ENCODE measurements at regions not wholly inside any gene's neighbourhood (a gene's known extent, or its start where the extent isn't known, plus 50 kb on each side); places are given as distances from the start of the nearest gene placed in this dataset.
A peak's percentile ranks its signal among the peaks of the same experiment; 100 is the strongest.

GRCh38 chr12:22879203-22879602 is 254.2 kb downstream of the ETNK1 start:
- Mint-ChIP-seq H3K4me3 (no peak overlapping the region), H3K27ac (no peak overlapping the region), H3K36me3 (no peaks in the 10 kb centered on the region), H3K27me3 (peaks cover 0 to 6% (median 0%) of the 10 kb centered on the region in 5 donors), H3K9me3 (peaks cover 0 to 10% (median 0%) of the 10 kb centered on the region in 9 donors), H3K4me1 (no peaks in the 10 kb centered on the region)
- DNase-seq (no peak), ATAC-seq (no peak)
- POLR2A ChIA-PET: no interaction called here

GRCh38 chr12:22880331-22880730 is 255.4 kb downstream of the ETNK1 start:
- DNase-seq (no peak), ATAC-seq (no peak)
- no peak overlapping the region for H3K4me3 Mint-ChIP-seq
- H3K27me3 Mint-ChIP-seq: peaks cover 0 to 6% (median 0%) of the 10 kb centered on the region in 5 donors
- no peaks in the 10 kb centered on the region for H3K4me1 Mint-ChIP-seq
- POLR2A ChIA-PET: no interaction called here
- no peak overlapping the region for H3K27ac Mint-ChIP-seq
- peaks cover 0 to 10% (median 0%) of the 10 kb centered on the region in 9 donors for H3K9me3 Mint-ChIP-seq
- H3K36me3 Mint-ChIP-seq: no peaks in the 10 kb centered on the region

- Mint-ChIP-seq H3K4me3 (no peak overlapping the region), H3K9me3 (peaks cover 0 to 6% (median 0%) of the 10 kb centered on the region in 9 donors), H3K4me1 (no peaks in the 10 kb centered on the region), H3K36me3 (no peaks in the 10 kb centered on the region), H3K27ac (peak overlapping the region in 1 of 10 donors; percentile 3), H3K27me3 (peaks cover 0 to 6% (median 0%) of the 10 kb centered on the region in 5 donors)
- POLR2A ChIA-PET: no interaction called here
- DNase-seq: no peak
- no peak for ATAC-seq
Observed at GRCh38 chr12:22880807-22881206, 255.8 kb downstream of the ETNK1 start.

- ATAC-seq: no peak
- Mint-ChIP-seq H3K27me3 (peaks cover 0 to 3% (median 0%) of the 10 kb centered on the region in 5 donors), H3K4me3 (no peak overlapping the region), H3K4me1 (no peaks in the 10 kb centered on the region), H3K27ac (no peak overlapping the region), H3K9me3 (peaks cover 0 to 3% (median 0%) of the 10 kb centered on the region in 9 donors), H3K36me3 (no peaks in the 10 kb centered on the region)
- POLR2A ChIA-PET: no interaction called here
- no peak for DNase-seq
Observed at GRCh38 chr12:22881878-22882385, 257.0 kb downstream of the ETNK1 start.

GRCh38 chr12:22882559-22882958 is 257.6 kb downstream of the ETNK1 start:
- H3K4me3 Mint-ChIP-seq: no peak overlapping the region
- H3K27me3 Mint-ChIP-seq: peaks cover 0 to 3% (median 0%) of the 10 kb centered on the region in 5 donors
- no peak for DNase-seq
- no peaks in the 10 kb centered on the region for H3K36me3 Mint-ChIP-seq
- H3K4me1 Mint-ChIP-seq: no peaks in the 10 kb centered on the region
- no peak overlapping the region for H3K27ac Mint-ChIP-seq
- POLR2A ChIA-PET: no interaction called here
- no peak for ATAC-seq
- H3K9me3 Mint-ChIP-seq: peaks cover 0 to 3% (median 0%) of the 10 kb centered on the region in 9 donors

- no peak for DNase-seq
- H3K4me3 Mint-ChIP-seq: no peak overlapping the region
- no peaks in the 10 kb centered on the region for H3K36me3 Mint-ChIP-seq
- no peak for ATAC-seq
- no peak overlapping the region for H3K27ac Mint-ChIP-seq
- no peaks in the 10 kb centered on the region for H3K4me1 Mint-ChIP-seq
- peaks cover 0 to 5% (median 0%) of the 10 kb centered on the region in 9 donors for H3K9me3 Mint-ChIP-seq
- peaks cover 0 to 10% (median 4%) of the 10 kb centered on the region in 5 donors for H3K27me3 Mint-ChIP-seq
- POLR2A ChIA-PET: no interaction called here
Observed at GRCh38 chr12:22893878-22894277, 268.9 kb downstream of the ETNK1 start.

- POLR2A ChIA-PET: no interaction called here
- DNase-seq: no peak
- H3K4me3 Mint-ChIP-seq: no peak overlapping the region
- H3K27ac Mint-ChIP-seq: no peak overlapping the region
- H3K4me1 Mint-ChIP-seq: no peaks in the 10 kb centered on the region
- peaks cover 0 to 7% (median 3%) of the 10 kb centered on the region in 5 donors for H3K27me3 Mint-ChIP-seq
- H3K9me3 Mint-ChIP-seq: peaks cover 0 to 16% (median 3%) of the 10 kb centered on the region in 9 donors
- no peak for ATAC-seq
- H3K36me3 Mint-ChIP-seq: peaks cover 0 to 10% (median 0%) of the 10 kb centered on the region in 3 donors
Observed at GRCh38 chr12:22899184-22899583, 274.2 kb downstream of the ETNK1 start.

- DNase-seq (no peak), ATAC-seq (no peak)
- H3K4me1 Mint-ChIP-seq: no peaks in the 10 kb centered on the region
- H3K4me3 Mint-ChIP-seq: no peak overlapping the region
- no peak overlapping the region for H3K27ac Mint-ChIP-seq
- POLR2A ChIA-PET: no interaction called here
- H3K9me3 Mint-ChIP-seq: peaks cover 0 to 16% (median 6%) of the 10 kb centered on the region in 9 donors
- H3K27me3 Mint-ChIP-seq: peaks cover 0 to 11% (median 3%) of the 10 kb centered on the region in 5 donors
- peaks cover 0 to 10% (median 0%) of the 10 kb centered on the region in 3 donors for H3K36me3 Mint-ChIP-seq
Observed at GRCh38 chr12:22900401-22900800, 275.4 kb downstream of the ETNK1 start.

GRCh38 chr12:22904485-22904884 is 279.5 kb downstream of the ETNK1 start:
- Mint-ChIP-seq H3K4me1 (no peaks in the 10 kb centered on the region), H3K9me3 (peaks cover 3 to 25% (median 10%) of the 10 kb centered on the region in 9 donors), H3K4me3 (no peak overlapping the region), H3K27ac (no peak overlapping the region), H3K27me3 (peaks cover 0 to 6% (median 1%) of the 10 kb centered on the region in 5 donors), H3K36me3 (peaks cover 0 to 10% (median 0%) of the 10 kb centered on the region in 3 donors)
- ATAC-seq (no peak), DNase-seq (no peak)
- POLR2A ChIA-PET: no interaction called here

- Mint-ChIP-seq H3K27ac (no peak overlapping the region), H3K4me3 (no peak overlapping the region), H3K36me3 (no peaks in the 10 kb centered on the region), H3K4me1 (no peaks in the 10 kb centered on the region), H3K9me3 (peaks cover 0 to 5% (median 0%) of the 10 kb centered on the region in 9 donors), H3K27me3 (peaks cover 0 to 3% (median 0%) of the 10 kb centered on the region in 5 donors)
- DNase-seq (no peak), ATAC-seq (no peak)
- POLR2A ChIA-PET: no interaction called here
Observed at GRCh38 chr12:22916241-22916640, 291.3 kb downstream of the ETNK1 start.

GRCh38 chr12:22916815-22917214 is 291.8 kb downstream of the ETNK1 start:
- no peaks in the 10 kb centered on the region for H3K36me3 Mint-ChIP-seq
- POLR2A ChIA-PET: no interaction called here
- peaks cover 0 to 5% (median 0%) of the 10 kb centered on the region in 5 donors for H3K27me3 Mint-ChIP-seq
- H3K4me3 Mint-ChIP-seq: no peak overlapping the region
- ATAC-seq (no peak), DNase-seq (no peak)
- no peak overlapping the region for H3K27ac Mint-ChIP-seq
- H3K9me3 Mint-ChIP-seq: peaks cover 0 to 5% (median 0%) of the 10 kb centered on the region in 9 donors
- no peaks in the 10 kb centered on the region for H3K4me1 Mint-ChIP-seq

GRCh38 chr12:22919883-22920282 is 294.9 kb downstream of the ETNK1 start:
- ATAC-seq: no peak
- Mint-ChIP-seq H3K9me3 (peaks cover 0 to 5% (median 0%) of the 10 kb centered on the region in 9 donors), H3K36me3 (no peaks in the 10 kb centered on the region)

GRCh38 chr12:22923768-22924167 is 298.8 kb downstream of the ETNK1 start:
- ATAC-seq (no peak), DNase-seq (no peak)
- H3K4me1 Mint-ChIP-seq: no peaks in the 10 kb centered on the region
- no peak overlapping the region for H3K4me3 Mint-ChIP-seq
- no peaks in the 10 kb centered on the region for H3K36me3 Mint-ChIP-seq
- H3K27ac Mint-ChIP-seq: no peak overlapping the region
- peaks cover 0 to 3% (median 0%) of the 10 kb centered on the region in 9 donors for H3K9me3 Mint-ChIP-seq
- H3K27me3 Mint-ChIP-seq: peaks cover 0 to 5% (median 0%) of the 10 kb centered on the region in 5 donors
- POLR2A ChIA-PET: no interaction called here

More at GRCh38 chr12:22919883-22920282, 294.9 kb downstream of the ETNK1 start:
- POLR2A ChIA-PET: no interaction called here
- no peak overlapping the region for H3K4me3 Mint-ChIP-seq
- DNase-seq: no peak
- no peaks in the 10 kb centered on the region for H3K4me1 Mint-ChIP-seq
- H3K27me3 Mint-ChIP-seq: peaks cover 0 to 5% (median 0%) of the 10 kb centered on the region in 5 donors
- H3K27ac Mint-ChIP-seq: no peak overlapping the region

GRCh38 chr12:22924391-22924790 is 299.4 kb downstream of the ETNK1 start:
- POLR2A ChIA-PET: no interaction called here
- no peak for ATAC-seq
- H3K36me3 Mint-ChIP-seq: no peaks in the 10 kb centered on the region

More at GRCh38 chr12:22924391-22924790, 299.4 kb downstream of the ETNK1 start:
- no peak for DNase-seq
- Mint-ChIP-seq H3K9me3 (peaks cover 0 to 3% (median 0%) of the 10 kb centered on the region in 9 donors), H3K27me3 (peaks cover 0 to 5% (median 0%) of the 10 kb centered on the region in 5 donors), H3K4me3 (no peak overlapping the region), H3K4me1 (no peaks in the 10 kb centered on the region), H3K27ac (no peak overlapping the region)
